ENCODE measurements at regions not wholly inside any gene's neighbourhood (a gene's known extent, or its start where the extent isn't known, plus 50 kb on each side); places are given as distances from the start of the nearest gene placed in this dataset.

- no peak for DNase-seq (ENCODE audit: low spot score)
Observed at GRCh38 chr12:32946504-32947131, 50.0 kb upstream of the PKP2 start.
